DOHH2 (cell line): ENCODE measurements at regions not wholly inside any gene's neighbourhood (a gene's known extent, or its start where the extent isn't known, plus 50 kb on each side); places are given as distances from the start of the nearest gene placed in this dataset.
"Not testable (repeated sequence)": the region's sequence is repeated elsewhere in the genome, so short reads cannot be mapped to it uniquely, and the experiment has no call there.

ENCODE experiments used
- H3F3A ChIP-seq: fragments of 200-600 bp; sonication (generic), shearing (Covaris generic); 2 replicates; pipeline ENCODE4 v1.6.0; 2016; ENCODE audit warnings: antibody characterized with exemption, mild to moderate bottlenecking; ENCODE audit not compliant: control insufficient read depth, insufficient read depth
- H3K27ac ChIP-seq: fragments of 200-600 bp; sonication (generic); 2 replicates; pipeline ENCODE4 v1.5.1; 2014; ENCODE audit warnings: low read depth, mild to moderate bottlenecking, low read length, moderate library complexity
- H3K27me3 ChIP-seq: fragments of 200-600 bp; sonication (generic); 2 replicates; pipeline ENCODE4 v1.6.1; 2014; ENCODE audit warnings: mild to moderate bottlenecking, low read length, mixed read lengths; ENCODE audit not compliant: control insufficient read depth
- H3K36me3 ChIP-seq: fragments of 200-600 bp; sonication (generic); 2 replicates; pipeline ENCODE4 v1.6.1; 2014; ENCODE audit warnings: mild to moderate bottlenecking, low read length, moderate library complexity, mixed read lengths; ENCODE audit not compliant: control insufficient read depth
- H3K4me1 ChIP-seq: fragments of 200-600 bp; sonication (generic); 2 replicates; pipeline ENCODE4 v1.6.1; 2014; ENCODE audit warnings: mild to moderate bottlenecking, low read length, mixed read lengths; ENCODE audit not compliant: control insufficient read depth
- H3K4me2 ChIP-seq: fragments of 200-600 bp; sonication (generic); 2 replicates; pipeline ENCODE4 v1.6.0; 2014; ENCODE audit warnings: mild to moderate bottlenecking, low read length, moderate library complexity
- H3K4me3 ChIP-seq: fragments of 200-600 bp; sonication (generic); 2 replicates; pipeline ENCODE4 v1.5.1; 2014; ENCODE audit warnings: mild to moderate bottlenecking, low read length, mixed read lengths
- H3K79me2 ChIP-seq: fragments of 200-600 bp; sonication (generic); 2 replicates; pipeline ENCODE4 v1.6.1; 2014; ENCODE audit warnings: mild to moderate bottlenecking, low read length, mixed read lengths; ENCODE audit not compliant: control insufficient read depth
- H3K9me2 ChIP-seq: fragments of 200-600 bp; sonication (generic); replicated peaks from 2 replicates; pipeline ENCODE4 v1.6.1; 2014; ENCODE audit warnings: mild to moderate bottlenecking, low read length, mixed read lengths; ENCODE audit not compliant: control insufficient read depth
- H3K9me3 ChIP-seq: fragments of 200-600 bp; sonication (generic); 2 replicates; pipeline ENCODE4 v1.6.1; 2014; ENCODE audit warnings: antibody characterized with exemption, low read length, mixed read lengths; ENCODE audit not compliant: control insufficient read depth, insufficient read depth
- H4K20me1 ChIP-seq: fragments of 200-600 bp; sonication (generic); 2 replicates; pipeline ENCODE4 v1.6.0; 2014; ENCODE audit warnings: low read depth, mild to moderate bottlenecking, antibody characterized with exemption, low read length, moderate library complexity; ENCODE audit not compliant: control insufficient read depth, insufficient read depth
- EZH2phosphoT487 ChIP-seq: fragments of 200-600 bp; sonication (generic); IDR thresholded peaks from 2 replicates; pipeline ENCODE4 v1.6.1; 2017; ENCODE audit warnings: borderline replicate concordance, mild to moderate bottlenecking, antibody characterized with exemption, low read length, moderate library complexity, mixed read lengths
- TF ChIP-seq, protein P1 (sequence below): fragments of 200-600 bp; sonication (generic); IDR thresholded peaks from one replicate; pipeline ENCODE4 v1.5.1; 2014; ENCODE audit warnings: antibody characterized with exemption, mild to moderate bottlenecking, low read depth, low read length; ENCODE audit not compliant: poor library complexity, severe bottlenecking

- TF ChIP-seq, protein P1, sequence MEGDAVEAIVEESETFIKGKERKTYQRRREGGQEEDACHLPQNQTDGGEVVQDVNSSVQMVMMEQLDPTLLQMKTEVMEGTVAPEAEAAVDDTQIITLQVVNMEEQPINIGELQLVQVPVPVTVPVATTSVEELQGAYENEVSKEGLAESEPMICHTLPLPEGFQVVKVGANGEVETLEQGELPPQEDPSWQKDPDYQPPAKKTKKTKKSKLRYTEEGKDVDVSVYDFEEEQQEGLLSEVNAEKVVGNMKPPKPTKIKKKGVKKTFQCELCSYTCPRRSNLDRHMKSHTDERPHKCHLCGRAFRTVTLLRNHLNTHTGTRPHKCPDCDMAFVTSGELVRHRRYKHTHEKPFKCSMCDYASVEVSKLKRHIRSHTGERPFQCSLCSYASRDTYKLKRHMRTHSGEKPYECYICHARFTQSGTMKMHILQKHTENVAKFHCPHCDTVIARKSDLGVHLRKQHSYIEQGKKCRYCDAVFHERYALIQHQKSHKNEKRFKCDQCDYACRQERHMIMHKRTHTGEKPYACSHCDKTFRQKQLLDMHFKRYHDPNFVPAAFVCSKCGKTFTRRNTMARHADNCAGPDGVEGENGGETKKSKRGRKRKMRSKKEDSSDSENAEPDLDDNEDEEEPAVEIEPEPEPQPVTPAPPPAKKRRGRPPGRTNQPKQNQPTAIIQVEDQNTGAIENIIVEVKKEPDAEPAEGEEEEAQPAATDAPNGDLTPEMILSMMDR, result no peak
- TF ChIP-seq EZH2phosphoT487, result no peak
- Histone ChIP-seq H3F3A (no peaks in the 10 kb centered on the region), H3K36me3 (no peaks in the 10 kb centered on the region), H3K9me3 (no peaks in the 10 kb centered on the region), H3K9me2 (no peaks in the 10 kb centered on the region), H3K27ac (no peak overlapping the region), H3K4me3 (no peak overlapping the region), H4K20me1 (no peaks in the 10 kb centered on the region), H3K79me2 (no peaks in the 10 kb centered on the region), H3K27me3 (no peaks in the 10 kb centered on the region), H3K4me1 (no peaks in the 10 kb centered on the region), H3K4me2 (no peak overlapping the region)
These were observed 517.5 kb downstream of the NTRK3 start for GRCh38 chr15:87739081-87739480.

- not testable (repeated sequence) for H3K27me3 ChIP-seq, H3K9me2 ChIP-seq, H3K4me2 ChIP-seq, H3K4me3 ChIP-seq, H4K20me1 ChIP-seq, H3K4me1 ChIP-seq, H3K36me3 ChIP-seq, H3K79me2 ChIP-seq, H3F3A ChIP-seq, H3K9me3 ChIP-seq, H3K27ac ChIP-seq
These were observed 519.1 kb downstream of the NTRK3 start for GRCh38 chr15:87737460-87737859.

- Histone ChIP-seq H4K20me1 (no peaks in the 10 kb centered on the region), H3K36me3 (no peaks in the 10 kb centered on the region), H3K27ac (no peak overlapping the region), H3F3A (no peaks in the 10 kb centered on the region), H3K27me3 (no peaks in the 10 kb centered on the region), H3K4me1 (no peaks in the 10 kb centered on the region), H3K4me2 (no peak overlapping the region), H3K9me3 (no peaks in the 10 kb centered on the region), H3K9me2 (no peaks in the 10 kb centered on the region), H3K79me2 (no peaks in the 10 kb centered on the region), H3K4me3 (no peak overlapping the region)
- TF ChIP-seq EZH2phosphoT487, result no peak
- TF ChIP-seq, protein P1, result no peak
These were observed 519.6 kb downstream of the NTRK3 start for GRCh38 chr15:87736891-87737389.

DNA sequence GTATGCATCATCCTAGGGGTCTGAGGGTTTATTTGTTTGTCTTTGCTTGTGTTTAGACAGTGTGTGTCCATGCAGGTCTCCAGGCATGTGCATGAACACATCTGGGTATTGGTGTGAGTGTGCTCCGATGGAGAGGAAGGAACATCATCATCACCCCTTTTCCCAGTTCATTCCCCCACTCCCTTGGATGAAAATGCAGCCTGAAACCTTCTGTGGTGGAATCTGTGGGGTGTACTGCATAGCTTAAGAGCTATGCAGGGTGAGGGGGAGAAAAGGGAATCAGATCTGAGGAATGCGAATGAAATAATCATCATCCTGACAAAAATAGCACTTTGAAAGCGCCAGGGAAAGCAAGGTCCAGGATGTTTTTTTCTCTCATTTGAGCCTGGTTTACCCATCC is 520.1 kb downstream of the NTRK3 start:
- no peak overlapping the region for H3K4me2 ChIP-seq
- no peak overlapping the region for H3K27ac ChIP-seq
- no peaks in the 10 kb centered on the region for H3K27me3 ChIP-seq
- H3K9me3 ChIP-seq, result no peaks in the 10 kb centered on the region
- no peaks in the 10 kb centered on the region for H3K4me1 ChIP-seq
- no peaks in the 10 kb centered on the region for H3K9me2 ChIP-seq
- no peaks in the 10 kb centered on the region for H3K36me3 ChIP-seq
- no peaks in the 10 kb centered on the region for H3K79me2 ChIP-seq
- TF ChIP-seq, protein P1, result no peak
- TF ChIP-seq EZH2phosphoT487, result no peak
- H4K20me1 ChIP-seq, result no peaks in the 10 kb centered on the region
- H3K4me3 ChIP-seq, result no peak overlapping the region
- H3F3A ChIP-seq, result no peaks in the 10 kb centered on the region
